ENCODE measurements at regions not wholly inside any gene's neighbourhood (a gene's known extent, or its start where the extent isn't known, plus 50 kb on each side); places are given as distances from the start of the nearest gene placed in this dataset.
"Not testable (repeated sequence)": the region's sequence is repeated elsewhere in the genome, so short reads cannot be mapped to it uniquely, and the experiment has no call there.

DNA sequence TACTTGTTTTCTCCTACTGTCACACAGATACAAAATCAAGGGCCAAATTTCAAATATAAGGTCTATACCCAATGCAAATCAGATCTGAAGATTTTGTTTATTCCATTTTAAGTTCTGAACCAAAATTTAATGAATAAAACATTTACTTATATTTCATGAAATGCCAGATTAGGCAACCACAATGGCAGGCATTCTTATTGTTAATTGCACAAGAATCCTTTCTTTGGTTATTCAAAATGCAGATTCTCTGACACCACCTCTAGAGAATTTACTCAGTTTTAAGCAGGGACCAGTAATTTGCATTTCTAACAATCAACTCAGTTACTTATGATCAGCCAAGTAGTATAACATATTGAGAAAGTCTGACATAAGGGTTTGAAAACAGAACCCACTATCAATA, 972.4 kb upstream of the ACO1 start:
- no peak overlapping the region for H3K27ac ChIP-seq (ENCODE audit: low read depth, low read length)
- no peak for DNase-seq
- no peak overlapping the region for H3K27ac Mint-ChIP-seq
- TF ChIP-seq, protein P1, sequence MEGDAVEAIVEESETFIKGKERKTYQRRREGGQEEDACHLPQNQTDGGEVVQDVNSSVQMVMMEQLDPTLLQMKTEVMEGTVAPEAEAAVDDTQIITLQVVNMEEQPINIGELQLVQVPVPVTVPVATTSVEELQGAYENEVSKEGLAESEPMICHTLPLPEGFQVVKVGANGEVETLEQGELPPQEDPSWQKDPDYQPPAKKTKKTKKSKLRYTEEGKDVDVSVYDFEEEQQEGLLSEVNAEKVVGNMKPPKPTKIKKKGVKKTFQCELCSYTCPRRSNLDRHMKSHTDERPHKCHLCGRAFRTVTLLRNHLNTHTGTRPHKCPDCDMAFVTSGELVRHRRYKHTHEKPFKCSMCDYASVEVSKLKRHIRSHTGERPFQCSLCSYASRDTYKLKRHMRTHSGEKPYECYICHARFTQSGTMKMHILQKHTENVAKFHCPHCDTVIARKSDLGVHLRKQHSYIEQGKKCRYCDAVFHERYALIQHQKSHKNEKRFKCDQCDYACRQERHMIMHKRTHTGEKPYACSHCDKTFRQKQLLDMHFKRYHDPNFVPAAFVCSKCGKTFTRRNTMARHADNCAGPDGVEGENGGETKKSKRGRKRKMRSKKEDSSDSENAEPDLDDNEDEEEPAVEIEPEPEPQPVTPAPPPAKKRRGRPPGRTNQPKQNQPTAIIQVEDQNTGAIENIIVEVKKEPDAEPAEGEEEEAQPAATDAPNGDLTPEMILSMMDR (conservative IDR thresholded peaks at IDR 0.05), result no peak
- H3K36me3 Mint-ChIP-seq (ENCODE audit: low read depth), result peaks cover 4% of the 10 kb centered on the region
- no peaks in the 10 kb centered on the region for H3K36me3 ChIP-seq (ENCODE audit: control insufficient read depth, insufficient read depth, low read length)
- no peak overlapping the region for H3K4me3 ChIP-seq (ENCODE audit: low read length)
- no peaks in the 10 kb centered on the region for H3K4me1 Mint-ChIP-seq
- no peaks in the 10 kb centered on the region for H3K27me3 ChIP-seq (ENCODE audit: control insufficient read depth, insufficient read depth, low read length, poor library complexity, severe bottlenecking)
- H3K9ac ChIP-seq (ENCODE audit: extremely low read depth, low read length, poor library complexity, severe bottlenecking), result no peak overlapping the region
- no peak overlapping the region for H3K4me3 Mint-ChIP-seq
- peaks cover 18% of the 10 kb centered on the region for H3K9me3 Mint-ChIP-seq
- H3K27me3 Mint-ChIP-seq (ENCODE audit: insufficient read depth), result no peaks in the 10 kb centered on the region
- no peaks in the 10 kb centered on the region for H3K9me3 ChIP-seq (ENCODE audit: control insufficient read depth, low read length)
- no peaks in the 10 kb centered on the region for H3K4me1 ChIP-seq (ENCODE audit: control insufficient read depth, insufficient read depth, low read length)

DNA sequence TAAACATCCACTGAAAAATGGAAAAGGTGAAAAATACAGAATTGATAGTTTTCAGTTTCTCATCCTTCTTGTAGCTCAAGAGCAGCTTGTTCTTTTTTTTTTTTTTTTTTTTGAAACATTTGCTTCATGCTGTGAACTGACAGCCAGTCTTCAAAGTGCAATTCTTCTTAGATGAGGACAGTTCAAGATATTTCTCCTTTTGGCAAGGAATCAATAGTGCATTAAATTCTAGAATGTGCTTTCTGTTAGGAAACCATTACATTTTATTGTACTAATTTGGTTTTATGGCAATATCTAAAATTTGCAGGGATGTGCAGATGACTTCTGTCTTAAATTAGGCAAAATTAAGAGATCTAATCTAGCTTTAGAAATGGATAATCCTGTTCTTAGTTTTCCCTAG, 969.3 kb upstream of the ACO1 start:
- Histone ChIP-seq H3K9ac (ENCODE audit: extremely low read depth, low read length, poor library complexity, severe bottlenecking) (no peak overlapping the region), H3K27ac (ENCODE audit: low read depth, low read length) (no peak overlapping the region), H3K27me3 (ENCODE audit: control insufficient read depth, insufficient read depth, low read length, poor library complexity, severe bottlenecking) (no peaks in the 10 kb centered on the region), H3K9me3 (ENCODE audit: control insufficient read depth, low read length) (no peaks in the 10 kb centered on the region), H3K4me3 (ENCODE audit: low read length) (no peak overlapping the region), H3K4me1 (ENCODE audit: control insufficient read depth, insufficient read depth, low read length) (no peaks in the 10 kb centered on the region), H3K36me3 (ENCODE audit: control insufficient read depth, insufficient read depth, low read length) (no peaks in the 10 kb centered on the region)
- Mint-ChIP-seq H3K9me3 (peaks cover 19% of the 10 kb centered on the region), H3K36me3 (ENCODE audit: low read depth) (peaks cover 6% of the 10 kb centered on the region), H3K27ac (no peak overlapping the region), H3K4me1 (no peaks in the 10 kb centered on the region), H3K4me3 (no peak overlapping the region), H3K27me3 (ENCODE audit: insufficient read depth) (no peaks in the 10 kb centered on the region)
- TF ChIP-seq, protein P1 (conservative IDR thresholded peaks at IDR 0.05), result no peak
- no peak for DNase-seq

DNA sequence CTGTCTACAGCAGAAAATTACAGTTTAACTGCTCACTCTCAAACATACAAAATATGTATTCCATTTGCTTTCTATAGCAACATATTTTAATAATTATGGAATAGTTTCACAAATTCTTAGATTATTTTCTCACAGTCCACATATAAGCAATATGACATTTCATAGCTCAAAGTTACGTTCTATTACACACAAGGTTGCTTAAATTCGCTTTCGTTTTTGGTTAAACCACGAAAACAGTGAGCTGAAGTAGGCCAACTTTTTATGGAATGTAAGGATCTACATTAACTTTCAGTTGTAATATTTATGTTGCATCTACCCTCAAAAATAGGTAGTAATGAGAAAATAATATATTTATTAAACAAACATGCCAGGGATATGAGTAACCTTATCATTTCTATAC, 966.0 kb upstream of the ACO1 start:
- TF ChIP-seq, protein P1 (conservative IDR thresholded peaks at IDR 0.05), result no peak
- DNase-seq, result no peak
- H3K9me3 ChIP-seq (ENCODE audit: control insufficient read depth, low read length), result no peaks in the 10 kb centered on the region
- no peaks in the 10 kb centered on the region for H3K36me3 ChIP-seq (ENCODE audit: control insufficient read depth, insufficient read depth, low read length)
- H3K4me3 Mint-ChIP-seq, result no peak overlapping the region
- H3K27ac Mint-ChIP-seq, result no peak overlapping the region
- peaks cover 5% of the 10 kb centered on the region for H3K9me3 Mint-ChIP-seq
- H3K27me3 ChIP-seq (ENCODE audit: control insufficient read depth, insufficient read depth, low read length, poor library complexity, severe bottlenecking), result no peaks in the 10 kb centered on the region
- 81 to 93% methylated on average over 4 of the region's 4 CpGs for WGBS, 2 experiments (ENCODE audit: insufficient coverage in 1 of 2, insufficient read length in 1 of 2)
- H3K4me3 ChIP-seq (ENCODE audit: low read length), result no peak overlapping the region
- H3K27me3 Mint-ChIP-seq (ENCODE audit: insufficient read depth), result no peaks in the 10 kb centered on the region
- peaks cover 2% of the 10 kb centered on the region for H3K36me3 Mint-ChIP-seq (ENCODE audit: low read depth)
- H3K9ac ChIP-seq (ENCODE audit: extremely low read depth, low read length, poor library complexity, severe bottlenecking), result no peak overlapping the region
- no peaks in the 10 kb centered on the region for H3K4me1 ChIP-seq (ENCODE audit: control insufficient read depth, insufficient read depth, low read length)
- H3K4me1 Mint-ChIP-seq, result no peaks in the 10 kb centered on the region
- no peak overlapping the region for H3K27ac ChIP-seq (ENCODE audit: low read depth, low read length)

DNA sequence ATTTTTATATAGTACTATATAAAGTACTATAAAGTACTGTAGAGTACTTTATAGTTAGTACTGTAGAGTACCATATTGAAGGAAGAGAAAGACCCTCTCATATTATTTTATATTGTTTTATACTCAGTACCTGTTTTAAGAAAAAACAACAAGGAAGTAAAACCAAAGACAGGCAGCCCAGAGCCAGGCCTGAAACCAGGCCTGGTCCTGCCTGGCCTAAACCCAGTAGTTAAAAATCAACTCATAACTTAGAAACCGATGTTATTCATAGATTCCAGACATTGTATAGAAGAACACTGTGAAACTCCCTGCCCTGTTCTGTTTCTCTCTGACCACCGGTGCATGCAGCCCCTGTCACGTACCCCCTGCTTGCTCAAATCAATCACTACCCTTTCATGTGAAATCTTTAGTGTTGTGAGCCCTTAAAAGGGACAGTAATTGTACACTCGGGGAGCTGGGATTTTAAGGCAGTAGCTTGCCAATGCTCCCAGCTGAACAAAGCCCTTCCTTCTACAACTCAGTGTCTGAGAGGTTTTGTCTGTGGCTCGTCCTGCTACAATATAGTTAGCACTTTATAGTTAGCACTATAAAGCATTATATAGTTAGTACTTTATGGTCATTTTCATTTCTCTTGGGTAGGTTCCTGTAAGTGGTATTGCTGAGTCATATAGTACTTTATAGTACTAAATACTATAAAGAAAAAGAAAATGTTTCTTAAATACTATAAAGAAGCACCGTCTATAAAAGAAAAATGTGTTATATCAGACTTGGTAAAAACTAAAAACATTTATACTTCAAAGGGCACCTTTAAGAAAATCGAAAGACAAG, 940.6 kb upstream of the ACO1 start:
- not testable (repeated sequence) for H3K36me3 ChIP-seq (ENCODE audit: control insufficient read depth, insufficient read depth, low read length); H3K9ac ChIP-seq (ENCODE audit: extremely low read depth, low read length, poor library complexity, severe bottlenecking); H3K27me3 ChIP-seq (ENCODE audit: control insufficient read depth, insufficient read depth, low read length, poor library complexity, severe bottlenecking); H3K36me3 Mint-ChIP-seq (ENCODE audit: low read depth); H3K4me3 ChIP-seq (ENCODE audit: low read length); H3K27me3 Mint-ChIP-seq (ENCODE audit: insufficient read depth); H3K9me3 ChIP-seq (ENCODE audit: control insufficient read depth, low read length); DNase-seq; H3K9me3 Mint-ChIP-seq; H3K27ac ChIP-seq (ENCODE audit: low read depth, low read length); H3K27ac Mint-ChIP-seq; H3K4me1 ChIP-seq (ENCODE audit: control insufficient read depth, insufficient read depth, low read length); H3K4me3 Mint-ChIP-seq
- H3K4me1 Mint-ChIP-seq, result peaks cover 32% of the 10 kb centered on the region
- 86% methylated on average over 4 of the region's 7 CpGs; no CpG with 5 or more reads in 1 of the 2 experiments for WGBS, 2 experiments (ENCODE audit: insufficient coverage in 1 of 2, insufficient read length in 1 of 2)
